H9 (cell line): ENCODE measurements at regions not wholly inside any gene's neighbourhood (a gene's known extent, or its start where the extent isn't known, plus 50 kb on each side); places are given as distances from the start of the nearest gene placed in this dataset.

Experiments
- DNase-seq: peaks from one replicate; pipeline ENCODE4 v3.0.0-alpha.2; 2017
- H2AFZ ChIP-seq: one replicate; pipeline ENCODE4 v1.6.1; 2013; ENCODE audit warnings: mild to moderate bottlenecking, low read length, control low read depth, moderate library complexity
- H2AK5ac ChIP-seq: 2 replicates; pipeline ENCODE4 v1.6.1; 2013; ENCODE audit warnings: low read length, control low read depth, mixed read lengths; ENCODE audit not compliant: insufficient read length
- H2BK120ac ChIP-seq: one replicate; pipeline ENCODE4 v1.6.1; 2013; ENCODE audit warnings: low read depth, mild to moderate bottlenecking, low read length, control low read depth, inconsistent platforms; ENCODE audit not compliant: poor library complexity, severe bottlenecking
- H2BK12ac ChIP-seq: 2 replicates; pipeline ENCODE4 v1.6.1; 2013; ENCODE audit warnings: low read length, control low read depth, mixed read lengths, low read depth; ENCODE audit not compliant: insufficient read length
- H2BK15ac ChIP-seq: 2 replicates; pipeline ENCODE4 v1.6.1; 2013; ENCODE audit warnings: low read depth, low read length, control low read depth
- H2BK20ac ChIP-seq: one replicate; pipeline ENCODE4 v1.6.1; 2013; ENCODE audit warnings: low read depth, mild to moderate bottlenecking, low read length, control low read depth, inconsistent platforms; ENCODE audit not compliant: poor library complexity, severe bottlenecking
- H2BK5ac ChIP-seq: 2 replicates; pipeline ENCODE4 v1.6.1; 2013; ENCODE audit warnings: low read length, control low read depth, mixed read lengths; ENCODE audit not compliant: insufficient read length
- H3K14ac ChIP-seq: 2 replicates; pipeline ENCODE4 v1.6.1; 2013; ENCODE audit warnings: low read length, control low read depth; ENCODE audit not compliant: insufficient read depth
- H3K18ac ChIP-seq: 2 replicates; pipeline ENCODE4 v1.6.1; 2013; ENCODE audit warnings: low read depth, mild to moderate bottlenecking, mixed read lengths, low read length, control low read depth; ENCODE audit not compliant: insufficient read length
- H3K23ac ChIP-seq: 2 replicates; pipeline ENCODE4 v1.6.1; 2013; ENCODE audit warnings: low read length, control low read depth, mixed read lengths, low read depth; ENCODE audit not compliant: insufficient read length
- H3K23me2 ChIP-seq: 2 replicates; pipeline ENCODE4 v1.6.1; 2013; ENCODE audit warnings: low read depth, mild to moderate bottlenecking, mixed read lengths, low read length, control low read depth; ENCODE audit not compliant: insufficient read length, poor library complexity, severe bottlenecking
- H3K27ac ChIP-seq: 2 replicates; pipeline ENCODE4 v1.5.1; 2013; ENCODE audit warnings: low read length, control low read depth, mixed read lengths, low read depth; ENCODE audit not compliant: insufficient read length
- H3K27me3 ChIP-seq: 2 replicates; pipeline ENCODE4 v1.6.1; 2013; ENCODE audit warnings: low read length, control low read depth, inconsistent platforms; ENCODE audit not compliant: insufficient read depth
- H3K4ac ChIP-seq: 2 replicates; pipeline ENCODE4 v1.6.1; 2013; ENCODE audit warnings: low read depth, mild to moderate bottlenecking, control low read depth, inconsistent platforms, low read length, moderate library complexity
- H3K4me1 ChIP-seq: 2 replicates; pipeline ENCODE4 v1.6.1; 2013; ENCODE audit warnings: low read length, control low read depth, inconsistent platforms; ENCODE audit not compliant: insufficient read depth
- H3K4me2 ChIP-seq: 2 replicates; pipeline ENCODE4 v1.6.1; 2013; ENCODE audit warnings: low read length, control low read depth, mixed read lengths; ENCODE audit not compliant: insufficient read length, insufficient read depth
- H3K56ac ChIP-seq: 2 replicates; pipeline ENCODE4 v1.6.1; 2013; ENCODE audit warnings: low read depth, mild to moderate bottlenecking, mixed read lengths, low read length, control low read depth; ENCODE audit not compliant: insufficient read length
- H3K79me1 ChIP-seq: 2 replicates; pipeline ENCODE4 v1.6.1; 2013; ENCODE audit warnings: low read depth, mild to moderate bottlenecking, moderate library complexity, low read length, control low read depth, inconsistent platforms; ENCODE audit not compliant: insufficient read depth, poor library complexity, severe bottlenecking
- H3K79me2 ChIP-seq: 2 replicates; pipeline ENCODE4 v1.6.1; 2013; ENCODE audit warnings: low read length, control low read depth, inconsistent platforms; ENCODE audit not compliant: insufficient read depth
- H3K9ac ChIP-seq: 2 replicates; pipeline ENCODE4 v1.6.1; 2013; ENCODE audit warnings: low read length, control low read depth, mixed read lengths; ENCODE audit not compliant: insufficient read length; ENCODE audit errors: extremely low read depth
- H3K9me3 ChIP-seq: one replicate; pipeline ENCODE4 v1.6.1; 2013; ENCODE audit warnings: low read depth, low read length, inconsistent platforms; ENCODE audit not compliant: control insufficient read depth
- H3T11ph ChIP-seq: one replicate; pipeline ENCODE4 v1.6.1; 2013; ENCODE audit warnings: mild to moderate bottlenecking, low read length, control low read depth, inconsistent platforms
- H4K20me1 ChIP-seq: one replicate; pipeline ENCODE4 v1.6.1; 2013; ENCODE audit not compliant: control insufficient read depth, insufficient read length, insufficient read depth
- H4K5ac ChIP-seq: 2 replicates; pipeline ENCODE4 v1.6.1; 2013; ENCODE audit warnings: low read depth, mild to moderate bottlenecking, mixed read lengths, low read length, control low read depth; ENCODE audit not compliant: insufficient read length
- H4K8ac ChIP-seq: replicated peaks from 2 replicates; pipeline ENCODE4 v1.6.1; 2013; ENCODE audit warnings: low read length, control low read depth, mixed read lengths, low read depth; ENCODE audit not compliant: insufficient read length
- H4K91ac ChIP-seq: 2 replicates; pipeline ENCODE4 v1.6.1; 2013; ENCODE audit warnings: low read depth, mild to moderate bottlenecking, moderate library complexity, mixed read lengths, low read length, control low read depth; ENCODE audit not compliant: insufficient read length
- H3K27ac Mint-ChIP-seq, 3 experiments: 2 replicates in 2 of 3; 3 replicates in 1 of 3; pipeline ENCODE4 v1.8.0; 2020 to 2021; ENCODE audit warnings: mixed read lengths in 3 of 3, mild to moderate bottlenecking in 1 of 3, moderate library complexity in 1 of 3
- H3K27me3 Mint-ChIP-seq: 2 replicates; pipeline ENCODE4 v1.8.0; 2021; ENCODE audit warnings: low read depth, mild to moderate bottlenecking, moderate library complexity, mixed read lengths
- H3K36me3 Mint-ChIP-seq, 3 experiments: 2 replicates in 2 of 3; 3 replicates in 1 of 3; pipeline ENCODE4 v1.8.0; 2020 to 2021; ENCODE audit warnings: low read depth in 3 of 3, mixed read lengths in 3 of 3; ENCODE audit not compliant: insufficient read depth in 1 of 3
- H3K4me1 Mint-ChIP-seq, 2 experiments: 2 replicates each; pipeline ENCODE4 v1.8.0; 2020; ENCODE audit warnings: mixed read lengths in 2 of 2
- H3K4me3 Mint-ChIP-seq, 2 experiments: 2 replicates in 1 of 2; 3 replicates in 1 of 2; pipeline ENCODE4 v1.8.0; 2020 to 2021; ENCODE audit warnings: mild to moderate bottlenecking in 2 of 2, mixed read lengths in 2 of 2, moderate library complexity in 1 of 2
- H3K9me3 Mint-ChIP-seq, 2 experiments: 2 replicates in 1 of 2; 3 replicates in 1 of 2; pipeline ENCODE4 v1.8.0; 2020; ENCODE audit warnings: mild to moderate bottlenecking in 2 of 2, mixed read lengths in 2 of 2, moderate library complexity in 1 of 2
- WGBS: extraction: QIAGEN DNeasy Blood & Tissue Kit; methylation state at CpG from one replicate; pipeline ENCODE4 v1.1.7; 2013; ENCODE audit warnings: missing lambda C conversion rate, low lambda C conversion rate, mixed read lengths; ENCODE audit not compliant: insufficient read length; ENCODE audit errors: extremely low coverage; 5-methylcytosine and 5-hydroxymethylcytosine counted together
- TF ChIP-seq, protein P1 (sequence below): fragments of 200-600 bp; sonication (generic); conservative IDR thresholded peaks from 3 replicates; pipeline ENCODE4 v1.8.0; 2021; ENCODE audit warnings: antibody characterized with exemption, mild to moderate bottlenecking

DNA sequence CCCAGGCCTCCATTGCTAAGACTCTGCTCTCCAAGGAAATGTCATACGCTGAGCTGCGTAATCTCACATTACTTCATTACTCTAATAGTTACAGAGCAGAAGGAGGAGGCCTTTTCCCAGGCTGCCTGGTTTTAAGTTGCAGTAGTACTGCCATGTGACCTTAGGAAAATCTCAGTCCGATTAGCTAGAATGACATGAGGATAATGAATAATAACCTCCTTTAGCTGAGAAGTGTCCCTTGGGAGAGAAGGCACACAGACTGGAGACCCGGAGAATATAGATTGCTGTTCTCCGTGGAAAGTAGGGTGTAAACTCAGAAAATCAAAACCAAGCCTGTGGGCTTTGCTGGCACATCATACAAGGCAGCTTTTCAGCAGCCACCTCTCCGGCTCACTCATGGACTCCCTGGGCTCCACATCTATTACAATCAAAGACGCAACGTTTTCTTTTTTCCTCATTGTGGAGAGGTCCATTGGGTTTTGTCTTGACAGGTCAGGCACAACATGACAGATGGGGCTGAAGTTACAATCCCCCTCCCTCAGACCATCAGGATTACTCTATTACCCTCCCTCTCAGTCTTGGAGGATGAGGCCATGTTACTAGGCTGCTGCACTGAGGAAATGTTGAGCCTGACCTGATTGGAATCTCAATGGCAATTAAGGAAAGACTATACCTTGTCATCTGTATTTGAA, 134.8 kb upstream of the MB21D2 start:
- no peak overlapping the region for H3T11ph ChIP-seq
- no peak overlapping the region for H2BK5ac ChIP-seq
- H2BK12ac ChIP-seq, result no peak overlapping the region
- no peak overlapping the region for H4K5ac ChIP-seq
- no peak overlapping the region for H3K56ac ChIP-seq
- H3K79me1 ChIP-seq, result no peaks in the 10 kb centered on the region
- H3K79me2 ChIP-seq, result no peaks in the 10 kb centered on the region
- TF ChIP-seq, protein P1, sequence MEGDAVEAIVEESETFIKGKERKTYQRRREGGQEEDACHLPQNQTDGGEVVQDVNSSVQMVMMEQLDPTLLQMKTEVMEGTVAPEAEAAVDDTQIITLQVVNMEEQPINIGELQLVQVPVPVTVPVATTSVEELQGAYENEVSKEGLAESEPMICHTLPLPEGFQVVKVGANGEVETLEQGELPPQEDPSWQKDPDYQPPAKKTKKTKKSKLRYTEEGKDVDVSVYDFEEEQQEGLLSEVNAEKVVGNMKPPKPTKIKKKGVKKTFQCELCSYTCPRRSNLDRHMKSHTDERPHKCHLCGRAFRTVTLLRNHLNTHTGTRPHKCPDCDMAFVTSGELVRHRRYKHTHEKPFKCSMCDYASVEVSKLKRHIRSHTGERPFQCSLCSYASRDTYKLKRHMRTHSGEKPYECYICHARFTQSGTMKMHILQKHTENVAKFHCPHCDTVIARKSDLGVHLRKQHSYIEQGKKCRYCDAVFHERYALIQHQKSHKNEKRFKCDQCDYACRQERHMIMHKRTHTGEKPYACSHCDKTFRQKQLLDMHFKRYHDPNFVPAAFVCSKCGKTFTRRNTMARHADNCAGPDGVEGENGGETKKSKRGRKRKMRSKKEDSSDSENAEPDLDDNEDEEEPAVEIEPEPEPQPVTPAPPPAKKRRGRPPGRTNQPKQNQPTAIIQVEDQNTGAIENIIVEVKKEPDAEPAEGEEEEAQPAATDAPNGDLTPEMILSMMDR, result no peak
- no peaks in the 10 kb centered on the region for H3K4me1 ChIP-seq
- H2BK20ac ChIP-seq, result no peak overlapping the region
- no peak overlapping the region for H2BK120ac ChIP-seq
- no peak overlapping the region for H3K4ac ChIP-seq
- no peaks in the 10 kb centered on the region for H3K27me3 Mint-ChIP-seq
- no peak overlapping the region for H2AK5ac ChIP-seq
- no peak overlapping the region for H3K27ac Mint-ChIP-seq
- H3K14ac ChIP-seq, result no peak overlapping the region
- no peak overlapping the region for H3K4me2 ChIP-seq
- H3K9me3 ChIP-seq, result no peaks in the 10 kb centered on the region
- no peak overlapping the region for H4K91ac ChIP-seq
- no peak overlapping the region for H3K9ac ChIP-seq
- no peak overlapping the region for H3K4me3 Mint-ChIP-seq
- H4K8ac ChIP-seq, result no peak overlapping the region
- no peaks in the 10 kb centered on the region for H4K20me1 ChIP-seq
- no peak for DNase-seq
- no peak overlapping the region for H3K23ac ChIP-seq
- no peaks in the 10 kb centered on the region for H3K9me3 Mint-ChIP-seq
- no peaks in the 10 kb centered on the region for H3K36me3 Mint-ChIP-seq
- H3K4me1 Mint-ChIP-seq, result peaks cover 4 to 7% of the 10 kb centered on the region in 2 experiments
- no peak overlapping the region for H3K18ac ChIP-seq
- no peak overlapping the region for H2AFZ ChIP-seq
- no peak overlapping the region for H3K27ac ChIP-seq
- H2BK15ac ChIP-seq, result no peak overlapping the region
- WGBS, result no CpG with 5 or more reads among the region's 8 CpGs
- no peaks in the 10 kb centered on the region for H3K23me2 ChIP-seq
- no peaks in the 10 kb centered on the region for H3K27me3 ChIP-seq
